ENCODE measurements at regions not wholly inside any gene's neighbourhood (a gene's known extent, or its start where the extent isn't known, plus 50 kb on each side); places are given as distances from the start of the nearest gene placed in this dataset.

- TF ChIP-seq CTCF (conservative IDR thresholded peaks at IDR 0.05; ENCODE audit: low read depth, low read length) (no peak), EZH2 (IDR thresholded peaks at IDR 0.05; ENCODE audit: low read length, unreplicated experiment) (no peak), EZH2phosphoT487 (IDR thresholded peaks at IDR 0.05; ENCODE audit: borderline replicate concordance, low read length) (no peak)
Observed at GRCh38 chr11:114989536-114989935, 311.2 kb downstream of the NXPE2 start.

Measured in PC-3 (cell line).